ENCODE measurements at regions not wholly inside any gene's neighbourhood (a gene's known extent, or its start where the extent isn't known, plus 50 kb on each side); places are given as distances from the start of the nearest gene placed in this dataset.
"Not testable (repeated sequence)": the region's sequence is repeated elsewhere in the genome, so short reads cannot be mapped to it uniquely, and the experiment has no call there.

GRCh38 chr1:212513586-212513985, 80.9 kb downstream of the NENF start:
- H3K9ac ChIP-seq (ENCODE audit: low read depth, low read length), result no peak overlapping the region
- H3K9me3 ChIP-seq (ENCODE audit: control insufficient read depth, insufficient read depth, low read length), result no peaks in the 10 kb centered on the region
- H3K27me3 ChIP-seq (ENCODE audit: control insufficient read depth, insufficient read depth, low read length), result peaks cover 44% of the 10 kb centered on the region
- no peak overlapping the region for H3K4me3 ChIP-seq (ENCODE audit: low read depth, low read length)
- H3K36me3 ChIP-seq (ENCODE audit: control insufficient read depth, insufficient read depth, low read length), result no peaks in the 10 kb centered on the region
- no peaks in the 10 kb centered on the region for H3K4me1 ChIP-seq (ENCODE audit: control insufficient read depth, insufficient read depth, low read length)

- H3K36me3 ChIP-seq (ENCODE audit: control insufficient read depth, insufficient read depth, low read length), result no peaks in the 10 kb centered on the region
- peak overlapping the region; percentile 18 for H3K4me3 ChIP-seq (ENCODE audit: low read depth, low read length)
- H3K9ac ChIP-seq (ENCODE audit: low read depth, low read length), result no peak overlapping the region
- H3K4me1 ChIP-seq (ENCODE audit: control insufficient read depth, insufficient read depth, low read length), result no peaks in the 10 kb centered on the region
- peaks cover 44% of the 10 kb centered on the region for H3K27me3 ChIP-seq (ENCODE audit: control insufficient read depth, insufficient read depth, low read length)
- H3K9me3 ChIP-seq (ENCODE audit: control insufficient read depth, insufficient read depth, low read length), result no peaks in the 10 kb centered on the region
These were observed 81.4 kb downstream of the NENF start for GRCh38 chr1:212514056-212514614.

GRCh38 chr1:212514782-212515181, 82.1 kb downstream of the NENF start:
- H3K27me3 ChIP-seq (ENCODE audit: control insufficient read depth, insufficient read depth, low read length), result peaks cover 44% of the 10 kb centered on the region
- peak overlapping the region; percentile 30 for H3K4me3 ChIP-seq (ENCODE audit: low read depth, low read length)

GRCh38 chr1:212515329-212515760, 82.6 kb downstream of the NENF start:
- H3K4me3 ChIP-seq (ENCODE audit: low read depth, low read length), result peak overlapping the region; percentile 37
- H3K9me3 ChIP-seq (ENCODE audit: control insufficient read depth, insufficient read depth, low read length), result no peaks in the 10 kb centered on the region
- no peaks in the 10 kb centered on the region for H3K36me3 ChIP-seq (ENCODE audit: control insufficient read depth, insufficient read depth, low read length)
- no peak overlapping the region for H3K9ac ChIP-seq (ENCODE audit: low read depth, low read length)
- no peaks in the 10 kb centered on the region for H3K4me1 ChIP-seq (ENCODE audit: control insufficient read depth, insufficient read depth, low read length)
- peaks cover 44% of the 10 kb centered on the region for H3K27me3 ChIP-seq (ENCODE audit: control insufficient read depth, insufficient read depth, low read length)

More at GRCh38 chr1:212514782-212515181, 82.1 kb downstream of the NENF start:
- Histone ChIP-seq H3K4me1 (ENCODE audit: control insufficient read depth, insufficient read depth, low read length) (no peaks in the 10 kb centered on the region), H3K9ac (ENCODE audit: low read depth, low read length) (no peak overlapping the region), H3K36me3 (ENCODE audit: control insufficient read depth, insufficient read depth, low read length) (no peaks in the 10 kb centered on the region), H3K9me3 (ENCODE audit: control insufficient read depth, insufficient read depth, low read length) (no peaks in the 10 kb centered on the region)

- H3K27me3 ChIP-seq (ENCODE audit: control insufficient read depth, insufficient read depth, low read length), result peaks cover 44% of the 10 kb centered on the region
- not testable (repeated sequence) for H3K4me3 ChIP-seq (ENCODE audit: low read depth, low read length); H3K4me1 ChIP-seq (ENCODE audit: control insufficient read depth, insufficient read depth, low read length); H3K9me3 ChIP-seq (ENCODE audit: control insufficient read depth, insufficient read depth, low read length); H3K9ac ChIP-seq (ENCODE audit: low read depth, low read length); H3K36me3 ChIP-seq (ENCODE audit: control insufficient read depth, insufficient read depth, low read length)
These were observed 83.3 kb downstream of the NENF start for GRCh38 chr1:212516012-212516411.

- H3K36me3 ChIP-seq (ENCODE audit: control insufficient read depth, insufficient read depth, low read length), result no peaks in the 10 kb centered on the region
- no peaks in the 10 kb centered on the region for H3K9me3 ChIP-seq (ENCODE audit: control insufficient read depth, insufficient read depth, low read length)
- H3K27me3 ChIP-seq (ENCODE audit: control insufficient read depth, insufficient read depth, low read length), result peaks cover 32% of the 10 kb centered on the region
- H3K4me3 ChIP-seq (ENCODE audit: low read depth, low read length), result no peak overlapping the region
- H3K9ac ChIP-seq (ENCODE audit: low read depth, low read length), result no peak overlapping the region
- H3K4me1 ChIP-seq (ENCODE audit: control insufficient read depth, insufficient read depth, low read length), result no peaks in the 10 kb centered on the region
These were observed 85.7 kb downstream of the NENF start for GRCh38 chr1:212518188-212519054.

GRCh38 chr1:212519131-212519530, 86.4 kb downstream of the NENF start:
- Histone ChIP-seq H3K9me3 (ENCODE audit: control insufficient read depth, insufficient read depth, low read length) (no peaks in the 10 kb centered on the region), H3K9ac (ENCODE audit: low read depth, low read length) (no peak overlapping the region), H3K4me3 (ENCODE audit: low read depth, low read length) (no peak overlapping the region)

GRCh38 chr1:212520299-212520698, 87.6 kb downstream of the NENF start:
- Histone ChIP-seq H3K4me3 (ENCODE audit: low read depth, low read length) (no peak overlapping the region), H3K9ac (ENCODE audit: low read depth, low read length) (no peak overlapping the region), H3K36me3 (ENCODE audit: control insufficient read depth, insufficient read depth, low read length) (no peaks in the 10 kb centered on the region), H3K9me3 (ENCODE audit: control insufficient read depth, insufficient read depth, low read length) (no peaks in the 10 kb centered on the region), H3K27me3 (ENCODE audit: control insufficient read depth, insufficient read depth, low read length) (peaks cover 19% of the 10 kb centered on the region), H3K4me1 (ENCODE audit: control insufficient read depth, insufficient read depth, low read length) (no peaks in the 10 kb centered on the region)

More at GRCh38 chr1:212519131-212519530, 86.4 kb downstream of the NENF start:
- Histone ChIP-seq H3K27me3 (ENCODE audit: control insufficient read depth, insufficient read depth, low read length) (peaks cover 25% of the 10 kb centered on the region), H3K4me1 (ENCODE audit: control insufficient read depth, insufficient read depth, low read length) (no peaks in the 10 kb centered on the region), H3K36me3 (ENCODE audit: control insufficient read depth, insufficient read depth, low read length) (no peaks in the 10 kb centered on the region)

GRCh38 chr1:212520746-212521145, 87.8 kb upstream of the ATF3 start:
- no peaks in the 10 kb centered on the region for H3K4me1 ChIP-seq (ENCODE audit: control insufficient read depth, insufficient read depth, low read length)
- H3K9ac ChIP-seq (ENCODE audit: low read depth, low read length), result no peak overlapping the region
- no peak overlapping the region for H3K4me3 ChIP-seq (ENCODE audit: low read depth, low read length)
- no peaks in the 10 kb centered on the region for H3K36me3 ChIP-seq (ENCODE audit: control insufficient read depth, insufficient read depth, low read length)
- H3K9me3 ChIP-seq (ENCODE audit: control insufficient read depth, insufficient read depth, low read length), result no peaks in the 10 kb centered on the region
- H3K27me3 ChIP-seq (ENCODE audit: control insufficient read depth, insufficient read depth, low read length), result peaks cover 15% of the 10 kb centered on the region

- Histone ChIP-seq H3K4me3 (ENCODE audit: low read depth, low read length) (no peak overlapping the region), H3K36me3 (ENCODE audit: control insufficient read depth, insufficient read depth, low read length) (no peaks in the 10 kb centered on the region), H3K4me1 (ENCODE audit: control insufficient read depth, insufficient read depth, low read length) (no peaks in the 10 kb centered on the region), H3K9me3 (ENCODE audit: control insufficient read depth, insufficient read depth, low read length) (no peaks in the 10 kb centered on the region), H3K9ac (ENCODE audit: low read depth, low read length) (no peak overlapping the region), H3K27me3 (ENCODE audit: control insufficient read depth, insufficient read depth, low read length) (no peaks in the 10 kb centered on the region)
These were observed 83.0 kb upstream of the ATF3 start for GRCh38 chr1:212525479-212526110.

- H3K9ac ChIP-seq (ENCODE audit: low read depth, low read length), result no peak overlapping the region
- H3K36me3 ChIP-seq (ENCODE audit: control insufficient read depth, insufficient read depth, low read length), result no peaks in the 10 kb centered on the region
- H3K4me3 ChIP-seq (ENCODE audit: low read depth, low read length), result no peak overlapping the region
- H3K27me3 ChIP-seq (ENCODE audit: control insufficient read depth, insufficient read depth, low read length), result no peaks in the 10 kb centered on the region
- no peaks in the 10 kb centered on the region for H3K9me3 ChIP-seq (ENCODE audit: control insufficient read depth, insufficient read depth, low read length)
- no peaks in the 10 kb centered on the region for H3K4me1 ChIP-seq (ENCODE audit: control insufficient read depth, insufficient read depth, low read length)
These were observed 82.5 kb upstream of the ATF3 start for GRCh38 chr1:212526111-212526491.

- no peak overlapping the region for H3K9ac ChIP-seq (ENCODE audit: low read depth, low read length)
- H3K4me1 ChIP-seq (ENCODE audit: control insufficient read depth, insufficient read depth, low read length), result no peaks in the 10 kb centered on the region
- no peak overlapping the region for H3K4me3 ChIP-seq (ENCODE audit: low read depth, low read length)
- H3K27me3 ChIP-seq (ENCODE audit: control insufficient read depth, insufficient read depth, low read length), result no peaks in the 10 kb centered on the region
- no peaks in the 10 kb centered on the region for H3K9me3 ChIP-seq (ENCODE audit: control insufficient read depth, insufficient read depth, low read length)
- H3K36me3 ChIP-seq (ENCODE audit: control insufficient read depth, insufficient read depth, low read length), result no peaks in the 10 kb centered on the region
These were observed 80.1 kb upstream of the ATF3 start for GRCh38 chr1:212528501-212528900.

All from iPS-15b (cell line).